Colonic mucosa (tissue), 4 donors: ENCODE measurements at regions not wholly inside any gene's neighbourhood (a gene's known extent, or its start where the extent isn't known, plus 50 kb on each side); places are given as distances from the start of the nearest gene placed in this dataset.

ENCODE experiments used
- DNase-seq: peaks from one replicate; pipeline ENCODE4 v3.0.0-alpha.2; 2020
- H3K27ac ChIP-seq: fragments of 200-600 bp; one replicate; pipeline ENCODE4 v1.8.0; 2021
- H3K27me3 ChIP-seq: fragments of 200-600 bp; one replicate; pipeline ENCODE4 v1.8.0; 2021
- H3K36me3 ChIP-seq: fragments of 200-600 bp; one replicate; pipeline ENCODE4 v1.8.0; 2021
- H3K4me1 ChIP-seq: fragments of 200-600 bp; one replicate; pipeline ENCODE4 v1.8.0; 2021; ENCODE audit warnings: mild to moderate bottlenecking
- H3K4me3 ChIP-seq: fragments of 200-600 bp; one replicate; pipeline ENCODE4 v1.8.0; 2021
- H3K9ac ChIP-seq, 2 donors: one replicate each; pipeline ENCODE4 v1.7.0; 2013; ENCODE audit warnings: control low read depth in 2 of 2, low read depth in 2 of 2, low read length in 2 of 2
- H3K9me3 ChIP-seq: fragments of 200-600 bp; one replicate; pipeline ENCODE4 v1.8.0; 2021
- intact Hi-C: fragments of 100-400 bp; cut with DNase I; formaldehyde crosslinking; loops from one replicate; pipeline ENCODE4 v1.14.1; 2022
- TF ChIP-seq, protein P1 (sequence below): fragments of 200-600 bp; IDR thresholded peaks from one replicate; pipeline ENCODE4 v1.8.0; 2022; ENCODE audit warnings: antibody characterized with exemption, mild to moderate bottlenecking
- donor health status: healthy.
- donor health status: DM: no; HTN: no; CAD: no.
- donor health status: DM: no; HTN: no; CAD: no.

GRCh38 chr5:162637481-162637880 lies 569.9 kb downstream of the GABRG2 start:
- Histone ChIP-seq H3K4me3 (no peak overlapping the region), H3K27me3 (no peaks in the 10 kb centered on the region), H3K9ac (no peak overlapping the region), H3K9me3 (no peaks in the 10 kb centered on the region), H3K36me3 (no peaks in the 10 kb centered on the region), H3K27ac (no peak overlapping the region), H3K4me1 (no peaks in the 10 kb centered on the region)
- intact Hi-C loops = no loop called here
- DNase-seq = no peak
- TF ChIP-seq, protein P1, sequence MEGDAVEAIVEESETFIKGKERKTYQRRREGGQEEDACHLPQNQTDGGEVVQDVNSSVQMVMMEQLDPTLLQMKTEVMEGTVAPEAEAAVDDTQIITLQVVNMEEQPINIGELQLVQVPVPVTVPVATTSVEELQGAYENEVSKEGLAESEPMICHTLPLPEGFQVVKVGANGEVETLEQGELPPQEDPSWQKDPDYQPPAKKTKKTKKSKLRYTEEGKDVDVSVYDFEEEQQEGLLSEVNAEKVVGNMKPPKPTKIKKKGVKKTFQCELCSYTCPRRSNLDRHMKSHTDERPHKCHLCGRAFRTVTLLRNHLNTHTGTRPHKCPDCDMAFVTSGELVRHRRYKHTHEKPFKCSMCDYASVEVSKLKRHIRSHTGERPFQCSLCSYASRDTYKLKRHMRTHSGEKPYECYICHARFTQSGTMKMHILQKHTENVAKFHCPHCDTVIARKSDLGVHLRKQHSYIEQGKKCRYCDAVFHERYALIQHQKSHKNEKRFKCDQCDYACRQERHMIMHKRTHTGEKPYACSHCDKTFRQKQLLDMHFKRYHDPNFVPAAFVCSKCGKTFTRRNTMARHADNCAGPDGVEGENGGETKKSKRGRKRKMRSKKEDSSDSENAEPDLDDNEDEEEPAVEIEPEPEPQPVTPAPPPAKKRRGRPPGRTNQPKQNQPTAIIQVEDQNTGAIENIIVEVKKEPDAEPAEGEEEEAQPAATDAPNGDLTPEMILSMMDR = no peak

DNA sequence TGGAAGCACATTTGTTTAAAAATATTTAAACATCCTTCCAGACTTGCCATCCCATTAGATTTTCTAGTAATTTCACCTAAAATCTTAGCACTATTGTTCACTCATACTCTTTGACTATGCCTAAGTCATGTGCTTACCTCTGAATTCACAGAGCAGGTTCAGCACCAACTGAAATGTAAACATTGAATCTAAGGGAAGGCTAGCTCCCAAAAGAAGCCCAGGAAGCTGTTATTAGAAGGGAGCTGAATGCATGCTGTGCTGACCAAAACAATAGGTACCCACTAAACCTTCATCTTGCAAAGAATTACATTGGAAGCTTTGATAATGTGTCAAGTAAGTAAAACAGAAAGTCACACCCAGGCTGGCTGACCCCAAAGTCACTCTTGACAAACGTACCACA lies 571.3 kb downstream of the GABRG2 start:
- H3K27ac ChIP-seq = no peak overlapping the region
- no peak overlapping the region for H3K4me3 ChIP-seq
- no peaks in the 10 kb centered on the region for H3K9me3 ChIP-seq
- intact Hi-C loops = no loop called here
- no peak overlapping the region for H3K9ac ChIP-seq
- H3K4me1 ChIP-seq = no peaks in the 10 kb centered on the region
- no peak for DNase-seq
- no peaks in the 10 kb centered on the region for H3K36me3 ChIP-seq
- H3K27me3 ChIP-seq = no peaks in the 10 kb centered on the region
- TF ChIP-seq, protein P1 = no peak

- H3K4me3 ChIP-seq = no peak overlapping the region
- H3K36me3 ChIP-seq = no peaks in the 10 kb centered on the region
- no peaks in the 10 kb centered on the region for H3K27me3 ChIP-seq
- TF ChIP-seq, protein P1 = no peak
- intact Hi-C loops = no loop called here
- no peak for DNase-seq
- H3K9me3 ChIP-seq = no peaks in the 10 kb centered on the region
- no peak overlapping the region for H3K9ac ChIP-seq
- H3K27ac ChIP-seq = no peak overlapping the region
- H3K4me1 ChIP-seq = no peaks in the 10 kb centered on the region
Measured at GRCh38 chr5:162641142-162641813, 573.7 kb downstream of the GABRG2 start.

- H3K27me3 ChIP-seq = no peaks in the 10 kb centered on the region
- TF ChIP-seq, protein P1 = no peak
- no peaks in the 10 kb centered on the region for H3K9me3 ChIP-seq
- intact Hi-C loops = no loop called here
- H3K9ac ChIP-seq = no peak overlapping the region
- no peaks in the 10 kb centered on the region for H3K4me1 ChIP-seq
- no peak overlapping the region for H3K27ac ChIP-seq
- DNase-seq = no peak
- H3K4me3 ChIP-seq = no peak overlapping the region
- no peaks in the 10 kb centered on the region for H3K36me3 ChIP-seq
Measured at GRCh38 chr5:162654661-162655405, 587.3 kb downstream of the GABRG2 start.

- Histone ChIP-seq H3K36me3 (no peaks in the 10 kb centered on the region), H3K4me3 (no peak overlapping the region), H3K27me3 (no peaks in the 10 kb centered on the region), H3K9me3 (no peaks in the 10 kb centered on the region), H3K4me1 (no peaks in the 10 kb centered on the region), H3K27ac (no peak overlapping the region), H3K9ac (no peak overlapping the region)
- no peak for DNase-seq
- TF ChIP-seq, protein P1 = no peak
- intact Hi-C loops = no loop called here
Measured at GRCh38 chr5:162657076-162657475, 589.5 kb downstream of the GABRG2 start.
